ENCODE measurements at regions not wholly inside any gene's neighbourhood (a gene's known extent, or its start where the extent isn't known, plus 50 kb on each side); places are given as distances from the start of the nearest gene placed in this dataset.

DNA sequence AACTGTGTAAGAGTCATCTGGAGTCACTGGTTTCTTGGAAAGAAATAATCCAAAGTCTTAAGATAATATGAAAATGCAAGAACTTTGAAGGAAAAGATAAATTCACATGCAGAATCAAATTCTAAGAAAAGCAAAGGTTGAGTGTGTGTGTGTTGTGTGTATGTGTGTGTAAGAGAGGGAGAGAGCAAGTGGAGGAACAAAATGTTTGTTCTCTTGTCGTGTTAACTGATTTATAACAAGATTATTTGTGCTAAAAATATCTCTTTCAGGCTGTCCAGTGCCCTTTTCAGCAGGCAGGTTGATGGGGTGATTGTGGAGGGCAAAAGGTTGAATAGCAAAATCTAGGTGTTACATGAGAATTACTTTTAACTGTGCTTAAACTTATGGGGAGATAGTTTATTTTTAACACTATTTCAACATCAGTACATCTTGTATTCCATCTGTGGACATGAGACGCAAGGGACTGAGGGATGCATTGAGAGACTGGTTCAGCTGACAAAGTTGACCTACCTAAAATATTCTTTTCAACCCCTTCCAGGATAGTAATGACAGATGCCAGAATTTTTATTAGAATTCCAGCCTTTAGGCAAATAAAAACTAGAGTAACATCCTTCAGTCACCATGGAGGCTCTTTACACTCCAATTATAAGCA is 342.4 kb upstream of the CD180 start:
- Histone ChIP-seq H3K9ac (ENCODE audit: low read length) (no peak overlapping the region), H3K4me1 (ENCODE audit: control insufficient read depth, insufficient read depth, low read length) (no peaks in the 10 kb centered on the region), H3K9me3 (ENCODE audit: control insufficient read depth, insufficient read depth, low read depth, low read length) (no peaks in the 10 kb centered on the region), H3K36me3 (ENCODE audit: control insufficient read depth, insufficient read depth, low read length) (no peaks in the 10 kb centered on the region), H3K4me3 (ENCODE audit: low read depth, low read length) (no peak overlapping the region), H3K27ac (ENCODE audit: low read depth, low read length) (no peak overlapping the region), H3K27me3 (ENCODE audit: control insufficient read depth, insufficient read depth, low read length) (no peaks in the 10 kb centered on the region)

DNA sequence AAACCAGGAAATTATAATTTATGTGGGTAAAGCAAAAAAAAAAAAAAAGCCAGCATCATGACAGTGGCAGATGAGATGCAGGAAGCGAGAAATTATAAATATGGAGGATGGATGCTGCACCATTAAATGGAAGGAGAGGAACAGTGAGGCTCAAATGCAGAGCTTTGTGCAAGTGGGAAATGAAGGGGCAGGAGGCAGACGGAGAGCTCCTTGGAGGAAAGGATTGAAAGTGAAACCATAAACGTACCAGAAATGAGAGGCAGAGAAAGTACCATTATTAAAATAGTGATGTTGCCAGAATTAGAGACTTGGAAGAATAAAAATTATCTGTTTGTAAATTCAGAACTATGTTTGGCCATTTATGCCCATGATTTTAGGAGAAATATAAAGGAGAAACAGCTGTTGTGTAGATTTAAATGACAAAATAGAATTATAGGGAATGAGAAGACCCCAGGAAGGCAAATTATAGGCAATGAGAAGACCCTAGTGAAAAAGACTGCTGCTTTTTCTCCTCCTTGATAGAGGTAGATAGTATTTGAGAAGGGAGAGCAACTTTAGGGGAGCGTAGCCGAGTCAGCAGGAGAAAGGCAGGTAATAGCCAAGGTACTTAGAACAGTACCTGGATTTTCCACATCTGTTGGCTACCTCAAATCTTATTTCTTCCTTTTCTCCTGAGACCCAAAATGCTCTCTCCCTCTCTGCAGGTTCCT is 341.0 kb upstream of the CD180 start:
- Histone ChIP-seq H3K4me3 (ENCODE audit: low read depth, low read length) (no peak overlapping the region), H3K27ac (ENCODE audit: low read depth, low read length) (no peak overlapping the region), H3K4me1 (ENCODE audit: control insufficient read depth, insufficient read depth, low read length) (no peaks in the 10 kb centered on the region), H3K27me3 (ENCODE audit: control insufficient read depth, insufficient read depth, low read length) (no peaks in the 10 kb centered on the region), H3K9ac (ENCODE audit: low read length) (no peak overlapping the region), H3K9me3 (ENCODE audit: control insufficient read depth, insufficient read depth, low read depth, low read length) (no peaks in the 10 kb centered on the region), H3K36me3 (ENCODE audit: control insufficient read depth, insufficient read depth, low read length) (no peaks in the 10 kb centered on the region)

- Histone ChIP-seq H3K36me3 (ENCODE audit: control insufficient read depth, insufficient read depth, low read length) (no peaks in the 10 kb centered on the region), H3K9ac (ENCODE audit: low read length) (no peak overlapping the region), H3K9me3 (ENCODE audit: control insufficient read depth, insufficient read depth, low read depth, low read length) (no peaks in the 10 kb centered on the region), H3K4me1 (ENCODE audit: control insufficient read depth, insufficient read depth, low read length) (no peaks in the 10 kb centered on the region), H3K27me3 (ENCODE audit: control insufficient read depth, insufficient read depth, low read length) (no peaks in the 10 kb centered on the region), H3K27ac (ENCODE audit: low read depth, low read length) (no peak overlapping the region), H3K4me3 (ENCODE audit: low read depth, low read length) (no peak overlapping the region)
Observed at GRCh38 chr5:67536866-67537265, 340.3 kb upstream of the CD180 start.

DNA sequence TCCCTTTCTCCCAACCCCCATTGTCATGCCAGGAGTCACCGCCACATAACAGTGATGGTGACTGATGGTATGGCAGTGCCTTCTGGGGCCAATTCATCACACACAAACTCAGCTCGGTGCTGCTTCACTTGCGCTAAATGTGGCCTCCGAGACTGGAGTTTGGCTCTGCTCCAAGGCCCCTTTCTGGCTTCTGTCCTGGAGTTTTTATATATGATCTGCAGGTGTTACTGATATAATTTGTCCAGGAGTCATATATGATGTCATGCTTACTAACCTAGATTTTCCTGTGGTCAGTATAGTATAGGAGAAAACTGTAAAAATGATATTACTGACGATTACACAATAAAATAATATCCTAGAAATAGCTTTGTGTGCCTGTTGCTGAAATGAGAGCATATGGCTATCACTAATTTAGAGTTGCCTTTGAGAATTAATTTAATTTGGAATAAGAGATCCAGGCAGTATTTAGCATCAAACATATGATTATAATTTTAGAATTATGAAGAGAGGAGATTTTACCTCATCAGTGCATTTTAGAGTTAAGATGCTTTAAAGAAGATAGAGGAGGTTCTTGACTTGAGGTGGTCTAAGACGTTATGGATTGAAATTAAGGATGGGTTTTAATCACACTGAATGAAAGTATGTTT is 334.1 kb upstream of the CD180 start:
- no peak overlapping the region for H3K4me3 ChIP-seq (ENCODE audit: low read depth, low read length)
- no peak overlapping the region for H3K27ac ChIP-seq (ENCODE audit: low read depth, low read length)

DNA sequence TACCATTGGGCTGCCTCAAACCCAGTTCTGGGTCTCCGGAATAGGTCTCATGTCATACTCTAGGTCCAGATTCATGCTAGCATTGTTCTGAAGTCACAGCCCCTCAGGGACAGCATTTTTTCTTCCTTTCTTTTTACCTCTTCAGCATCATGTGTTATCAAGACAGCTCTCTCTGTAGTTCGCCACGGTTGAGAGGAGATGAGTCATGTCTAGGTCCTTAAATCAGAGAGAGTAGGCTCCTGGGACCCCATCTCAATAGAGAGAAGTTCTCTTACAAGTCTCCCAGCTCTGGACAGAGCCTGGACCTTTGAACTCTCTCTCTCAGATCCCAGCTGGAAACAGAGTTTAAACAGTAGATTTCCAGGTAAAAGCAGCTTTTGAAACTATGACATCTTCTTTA is 332.4 kb upstream of the CD180 start:
- Histone ChIP-seq H3K4me3 (ENCODE audit: low read depth, low read length) (no peak overlapping the region), H3K27ac (ENCODE audit: low read depth, low read length) (no peak overlapping the region), H3K36me3 (ENCODE audit: control insufficient read depth, insufficient read depth, low read length) (no peaks in the 10 kb centered on the region), H3K9me3 (ENCODE audit: control insufficient read depth, insufficient read depth, low read depth, low read length) (peaks cover 12% of the 10 kb centered on the region), H3K4me1 (ENCODE audit: control insufficient read depth, insufficient read depth, low read length) (no peaks in the 10 kb centered on the region), H3K9ac (ENCODE audit: low read length) (no peak overlapping the region), H3K27me3 (ENCODE audit: control insufficient read depth, insufficient read depth, low read length) (no peaks in the 10 kb centered on the region)

More for the DNA sequence above, 334.1 kb upstream of the CD180 start:
- no peaks in the 10 kb centered on the region for H3K36me3 ChIP-seq (ENCODE audit: control insufficient read depth, insufficient read depth, low read length)
- H3K9me3 ChIP-seq (ENCODE audit: control insufficient read depth, insufficient read depth, low read depth, low read length), result peaks cover 12% of the 10 kb centered on the region
- no peaks in the 10 kb centered on the region for H3K4me1 ChIP-seq (ENCODE audit: control insufficient read depth, insufficient read depth, low read length)
- H3K9ac ChIP-seq (ENCODE audit: low read length), result no peak overlapping the region
- H3K27me3 ChIP-seq (ENCODE audit: control insufficient read depth, insufficient read depth, low read length), result no peaks in the 10 kb centered on the region

DNA sequence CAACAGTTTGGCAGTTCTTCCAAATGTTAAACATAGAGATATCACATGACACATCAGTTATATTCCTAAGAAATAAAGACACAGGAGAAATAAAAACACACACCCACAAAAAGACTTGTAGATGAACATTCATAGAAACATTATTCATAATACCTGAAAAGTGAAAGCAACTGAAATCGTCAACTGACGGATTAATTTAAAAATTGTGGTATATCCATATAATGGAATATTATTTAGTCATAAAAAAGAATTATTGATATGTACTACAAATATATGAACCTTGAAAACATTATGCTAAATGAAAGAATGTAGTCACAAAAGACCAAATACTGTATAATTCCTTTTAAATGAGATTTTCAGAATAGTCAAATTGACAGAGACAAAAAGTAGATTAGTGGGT is 330.2 kb upstream of the CD180 start:
- Histone ChIP-seq H3K27ac (ENCODE audit: low read depth, low read length) (no peak overlapping the region), H3K27me3 (ENCODE audit: control insufficient read depth, insufficient read depth, low read length) (no peaks in the 10 kb centered on the region), H3K9ac (ENCODE audit: low read length) (no peak overlapping the region), H3K9me3 (ENCODE audit: control insufficient read depth, insufficient read depth, low read depth, low read length) (peaks cover 12% of the 10 kb centered on the region), H3K4me1 (ENCODE audit: control insufficient read depth, insufficient read depth, low read length) (no peaks in the 10 kb centered on the region), H3K4me3 (ENCODE audit: low read depth, low read length) (no peak overlapping the region), H3K36me3 (ENCODE audit: control insufficient read depth, insufficient read depth, low read length) (no peaks in the 10 kb centered on the region)

DNA sequence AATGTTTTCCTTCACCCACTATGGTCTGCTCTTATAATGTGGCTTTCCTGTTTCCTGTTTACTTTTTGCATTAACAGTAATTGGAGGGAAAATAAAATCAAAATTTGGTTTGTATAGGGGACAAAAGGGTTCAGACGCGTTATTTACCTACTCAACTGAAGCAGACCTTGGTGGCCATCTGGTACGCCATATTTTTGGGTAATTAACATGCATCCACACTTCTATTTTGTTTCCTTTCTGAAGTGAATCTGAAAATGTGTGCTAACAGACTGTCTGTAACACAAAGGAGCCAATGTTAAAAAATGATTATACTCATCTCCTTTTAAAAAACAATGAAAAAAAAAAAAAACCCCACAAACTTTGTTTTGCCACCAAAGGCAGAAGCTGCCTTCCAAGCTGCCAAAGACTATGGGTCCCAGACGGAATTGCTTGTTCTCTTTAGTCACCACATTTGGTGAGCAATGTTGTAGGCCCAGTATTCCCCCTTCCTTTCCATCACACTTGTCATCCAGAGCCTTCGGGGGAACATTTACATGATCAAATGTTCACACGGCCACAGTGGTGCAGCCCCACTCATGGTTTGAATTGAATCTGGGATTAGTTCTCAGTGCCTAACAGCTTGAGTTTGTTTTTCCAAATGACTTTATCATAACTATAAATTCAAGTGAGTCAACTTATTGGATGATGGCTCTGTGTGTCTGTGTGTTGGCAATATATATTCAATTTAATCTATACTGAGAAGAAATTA is 323.7 kb upstream of the CD180 start:
- H3K36me3 ChIP-seq (ENCODE audit: control insufficient read depth, insufficient read depth, low read length), result no peaks in the 10 kb centered on the region
- no peak overlapping the region for H3K9ac ChIP-seq (ENCODE audit: low read length)
- no peaks in the 10 kb centered on the region for H3K4me1 ChIP-seq (ENCODE audit: control insufficient read depth, insufficient read depth, low read length)
- no peak overlapping the region for H3K27ac ChIP-seq (ENCODE audit: low read depth, low read length)
- no peak overlapping the region for H3K4me3 ChIP-seq (ENCODE audit: low read depth, low read length)
- no peaks in the 10 kb centered on the region for H3K27me3 ChIP-seq (ENCODE audit: control insufficient read depth, insufficient read depth, low read length)
- H3K9me3 ChIP-seq (ENCODE audit: control insufficient read depth, insufficient read depth, low read depth, low read length), result no peaks in the 10 kb centered on the region

GRCh38 chr5:67518227-67518626 is 321.6 kb upstream of the CD180 start:
- Histone ChIP-seq H3K9ac (ENCODE audit: low read length) (no peak overlapping the region), H3K27ac (ENCODE audit: low read depth, low read length) (no peak overlapping the region), H3K4me1 (ENCODE audit: control insufficient read depth, insufficient read depth, low read length) (no peaks in the 10 kb centered on the region), H3K27me3 (ENCODE audit: control insufficient read depth, insufficient read depth, low read length) (no peaks in the 10 kb centered on the region), H3K36me3 (ENCODE audit: control insufficient read depth, insufficient read depth, low read length) (no peaks in the 10 kb centered on the region), H3K4me3 (ENCODE audit: low read depth, low read length) (no peak overlapping the region), H3K9me3 (ENCODE audit: control insufficient read depth, insufficient read depth, low read depth, low read length) (no peaks in the 10 kb centered on the region)

GRCh38 chr5:67516948-67517565 is 320.5 kb upstream of the CD180 start:
- Histone ChIP-seq H3K9me3 (ENCODE audit: control insufficient read depth, insufficient read depth, low read depth, low read length) (no peaks in the 10 kb centered on the region), H3K27me3 (ENCODE audit: control insufficient read depth, insufficient read depth, low read length) (no peaks in the 10 kb centered on the region), H3K4me3 (ENCODE audit: low read depth, low read length) (no peak overlapping the region), H3K9ac (ENCODE audit: low read length) (no peak overlapping the region), H3K27ac (ENCODE audit: low read depth, low read length) (no peak overlapping the region), H3K4me1 (ENCODE audit: control insufficient read depth, insufficient read depth, low read length) (no peaks in the 10 kb centered on the region), H3K36me3 (ENCODE audit: control insufficient read depth, insufficient read depth, low read length) (no peaks in the 10 kb centered on the region)

DNA sequence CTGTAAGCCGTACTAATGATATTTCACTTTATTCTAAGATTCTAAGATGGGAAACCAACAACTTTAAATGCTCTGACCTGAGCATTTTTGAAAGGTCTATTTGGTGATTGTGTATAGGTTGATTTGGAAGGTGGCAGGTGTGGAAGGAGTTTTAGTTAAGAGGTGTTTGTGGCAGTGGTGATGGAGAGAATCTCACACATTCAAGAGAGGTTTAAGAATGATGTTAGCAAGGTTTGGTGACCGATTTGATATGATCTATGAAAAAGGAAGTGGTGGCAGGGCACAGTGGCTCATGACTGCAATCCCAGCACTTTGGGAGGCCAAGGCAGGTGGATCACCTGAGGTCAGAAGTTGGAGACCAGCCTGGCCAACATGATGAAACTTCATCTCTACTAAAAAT is 319.2 kb upstream of the CD180 start:
- Histone ChIP-seq H3K9me3 (ENCODE audit: control insufficient read depth, insufficient read depth, low read depth, low read length) (no peaks in the 10 kb centered on the region), H3K4me1 (ENCODE audit: control insufficient read depth, insufficient read depth, low read length) (no peaks in the 10 kb centered on the region), H3K27me3 (ENCODE audit: control insufficient read depth, insufficient read depth, low read length) (no peaks in the 10 kb centered on the region), H3K36me3 (ENCODE audit: control insufficient read depth, insufficient read depth, low read length) (no peaks in the 10 kb centered on the region), H3K27ac (ENCODE audit: low read depth, low read length) (no peak overlapping the region), H3K4me3 (ENCODE audit: low read depth, low read length) (no peak overlapping the region), H3K9ac (ENCODE audit: low read length) (no peak overlapping the region)

All from HUES6 (cell line).